Thoracic aorta (tissue), 2 donors: ENCODE measurements at regions not wholly inside any gene's neighbourhood (a gene's known extent, or its start where the extent isn't known, plus 50 kb on each side); places are given as distances from the start of the nearest gene placed in this dataset.

Experiments
- ATAC-seq: fragments of 150-250 bp; one replicate; pipeline ENCODE4 v1.8.0; 2017; ENCODE audit warnings: low read depth; ENCODE audit not compliant: insufficient number of reproducible peaks, low FRiP score
- DNase-seq: peaks from one replicate; pipeline ENCODE4 v3.0.0-alpha.2; 2020; ENCODE audit warnings: low spot score
- H3K27ac ChIP-seq, 2 donors: fragments of 200-600 bp; sonication (generic); 1 replicate in 1 of 2; 2 replicates in 1 of 2; pipeline ENCODE4 v1.5.1; 2016; ENCODE audit warnings: mild to moderate bottlenecking in 2 of 2, moderate library complexity in 2 of 2
- H3K27me3 ChIP-seq: fragments of 200-600 bp; sonication (generic); replicated peaks from 2 replicates; pipeline ENCODE4 v1.6.0; 2016; ENCODE audit warnings: mild to moderate bottlenecking; ENCODE audit not compliant: insufficient read depth
- H3K36me3 ChIP-seq: fragments of 200-600 bp; sonication (generic); one replicate; pipeline ENCODE4 v1.5.1; 2016
- H3K4me1 ChIP-seq, 2 donors: fragments of 200-600 bp; sonication (generic); 1 replicate in 1 of 2; 2 replicates in 1 of 2; pipeline versions ENCODE4 v1.5.1 to v1.6.0; 2016; ENCODE audit warnings: low read depth in 2 of 2, mild to moderate bottlenecking in 1 of 2; ENCODE audit not compliant: control insufficient read depth in 1 of 2
- H3K4me3 ChIP-seq: fragments of 200-600 bp; sonication (generic); 2 replicates; pipeline ENCODE4 v1.5.1; 2016; ENCODE audit warnings: mild to moderate bottlenecking
- H3K9me3 ChIP-seq: fragments of 200-600 bp; sonication (generic); 2 replicates; pipeline ENCODE4 v1.5.1; 2016
- CTCF ChIP-seq: fragments of 200-600 bp; sonication (generic); IDR thresholded peaks from one replicate; pipeline ENCODE4 v1.5.1; 2019; ENCODE audit warnings: antibody characterized with exemption

- no peaks in the 10 kb centered on the region for H3K9me3 ChIP-seq
- no peaks in the 10 kb centered on the region for H3K4me1 ChIP-seq
- H3K4me3 ChIP-seq, result no peak overlapping the region
- DNase-seq, result no peak
- no peaks in the 10 kb centered on the region for H3K36me3 ChIP-seq
- no peak for ATAC-seq
- no peak for TF ChIP-seq CTCF
- no peaks in the 10 kb centered on the region for H3K27me3 ChIP-seq
- no peak overlapping the region for H3K27ac ChIP-seq
Observed at GRCh38 chr7:94250987-94251386, 143.7 kb upstream of the COL1A2 start.

DNA sequence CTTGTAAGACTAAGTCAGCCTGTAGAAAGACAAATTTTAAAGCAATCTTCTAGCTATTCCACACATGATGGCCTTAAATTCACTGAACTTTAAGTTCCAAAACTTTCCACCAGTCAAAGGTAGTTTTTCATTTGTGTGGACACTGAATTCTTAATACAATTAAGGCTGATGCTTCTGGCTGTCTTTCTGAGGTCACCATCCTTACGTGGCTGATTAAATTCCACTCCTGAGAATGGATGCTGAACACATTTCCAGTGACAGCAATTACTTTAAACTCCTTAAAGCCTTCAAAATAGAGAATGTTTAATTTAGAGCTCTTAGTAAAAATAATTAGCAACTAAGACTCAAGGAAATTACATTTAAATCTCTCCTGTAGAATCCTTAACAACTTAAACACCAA, 142.6 kb upstream of the COL1A2 start:
- Histone ChIP-seq H3K36me3 (no peaks in the 10 kb centered on the region), H3K4me1 (no peaks in the 10 kb centered on the region), H3K27ac (no peak overlapping the region), H3K27me3 (no peaks in the 10 kb centered on the region), H3K9me3 (no peaks in the 10 kb centered on the region), H3K4me3 (no peak overlapping the region)
- no peak for ATAC-seq
- no peak for TF ChIP-seq CTCF
- DNase-seq, result no peak

- DNase-seq, result no peak
- ATAC-seq, result no peak
- Histone ChIP-seq H3K36me3 (no peaks in the 10 kb centered on the region), H3K4me1 (no peaks in the 10 kb centered on the region), H3K27me3 (no peaks in the 10 kb centered on the region), H3K4me3 (no peak overlapping the region), H3K27ac (no peak overlapping the region), H3K9me3 (no peaks in the 10 kb centered on the region)
- TF ChIP-seq CTCF, result no peak
Observed at GRCh38 chr7:94252971-94253370, 141.7 kb upstream of the COL1A2 start.

- Histone ChIP-seq H3K27me3 (no peaks in the 10 kb centered on the region), H3K9me3 (no peaks in the 10 kb centered on the region), H3K4me1 (no peaks in the 10 kb centered on the region), H3K4me3 (no peak overlapping the region), H3K36me3 (no peaks in the 10 kb centered on the region), H3K27ac (no peak overlapping the region)
- no peak for TF ChIP-seq CTCF
- ATAC-seq, result no peak
- no peak for DNase-seq
Observed at GRCh38 chr7:94253686-94254085, 141.0 kb upstream of the COL1A2 start.

DNA sequence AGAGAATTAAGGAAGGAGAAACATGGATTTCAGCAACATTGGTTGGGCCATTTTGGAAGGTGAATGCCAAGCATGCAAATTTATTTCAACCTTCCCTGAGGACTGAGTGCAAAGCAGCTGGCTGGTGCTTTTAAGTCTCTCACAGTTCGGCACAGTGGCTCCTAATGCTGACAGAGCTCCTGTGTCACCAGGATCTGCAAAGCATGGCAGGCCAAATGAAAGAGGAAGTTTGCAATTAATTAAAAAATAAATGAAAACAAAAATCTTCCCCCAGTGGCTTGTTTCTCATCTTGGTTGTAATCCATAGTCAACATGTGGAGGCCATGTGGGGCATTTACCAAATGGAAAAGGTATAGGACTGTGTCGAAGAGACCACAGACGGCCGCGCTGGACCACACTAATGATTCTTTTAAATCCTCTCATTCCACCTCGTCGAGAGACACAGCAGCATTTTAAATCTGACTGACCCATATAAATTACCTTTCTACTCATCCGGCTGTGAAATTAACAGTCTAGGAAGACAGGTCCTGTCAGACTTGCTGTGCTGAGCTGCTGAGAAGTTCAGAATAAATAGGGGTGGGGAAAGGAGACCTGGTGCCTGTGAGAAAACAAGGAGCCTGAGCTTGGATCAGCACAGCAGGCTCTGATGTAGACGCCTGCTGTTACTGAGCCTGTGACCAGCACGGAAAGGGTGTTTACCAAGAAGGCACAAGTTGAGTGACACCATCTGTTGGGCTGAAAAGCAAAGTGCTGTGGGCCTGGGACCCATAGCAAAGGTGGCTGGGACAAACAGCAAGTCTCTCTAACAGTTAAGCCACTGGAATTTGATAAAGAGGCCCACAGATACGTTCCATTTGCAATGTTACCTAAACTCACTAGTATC, 136.0 kb upstream of the COL1A2 start:
- no peaks in the 10 kb centered on the region for H3K36me3 ChIP-seq
- no peak overlapping the region for H3K27ac ChIP-seq
- DNase-seq (no peak), ATAC-seq (no peak)
- no peaks in the 10 kb centered on the region for H3K9me3 ChIP-seq
- no peak overlapping the region for H3K4me3 ChIP-seq
- no peaks in the 10 kb centered on the region for H3K27me3 ChIP-seq
- no peaks in the 10 kb centered on the region for H3K4me1 ChIP-seq
- TF ChIP-seq CTCF, result no peak
